ENCODE measurements at regions not wholly inside any gene's neighbourhood (a gene's known extent, or its start where the extent isn't known, plus 50 kb on each side); places are given as distances from the start of the nearest gene placed in this dataset.

DNA sequence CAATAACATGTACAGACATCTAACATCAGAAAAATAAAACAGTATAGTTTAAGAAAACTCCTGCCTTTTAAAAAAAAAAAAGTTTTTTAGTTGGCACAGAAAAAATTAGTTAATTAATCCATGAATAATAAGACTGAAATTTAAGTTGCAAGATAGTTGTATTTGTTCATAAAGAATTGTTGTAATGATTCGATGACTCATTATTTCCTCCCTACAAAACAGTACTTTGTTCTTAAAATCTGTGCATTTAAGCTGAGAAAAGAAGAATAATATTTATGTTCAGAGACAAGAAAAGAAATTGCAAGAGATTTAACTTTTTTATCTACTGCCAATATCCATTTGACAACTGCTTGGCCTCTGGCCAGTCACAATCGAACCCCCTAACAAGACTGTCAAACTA is 894.7 kb downstream of the ADGRL2 start:
- no peak overlapping the region for H3K4me3 ChIP-seq (ENCODE audit: low read depth, low read length)
- no peak for DNase-seq (ENCODE audit: low read depth)
- TF ChIP-seq, protein P1, sequence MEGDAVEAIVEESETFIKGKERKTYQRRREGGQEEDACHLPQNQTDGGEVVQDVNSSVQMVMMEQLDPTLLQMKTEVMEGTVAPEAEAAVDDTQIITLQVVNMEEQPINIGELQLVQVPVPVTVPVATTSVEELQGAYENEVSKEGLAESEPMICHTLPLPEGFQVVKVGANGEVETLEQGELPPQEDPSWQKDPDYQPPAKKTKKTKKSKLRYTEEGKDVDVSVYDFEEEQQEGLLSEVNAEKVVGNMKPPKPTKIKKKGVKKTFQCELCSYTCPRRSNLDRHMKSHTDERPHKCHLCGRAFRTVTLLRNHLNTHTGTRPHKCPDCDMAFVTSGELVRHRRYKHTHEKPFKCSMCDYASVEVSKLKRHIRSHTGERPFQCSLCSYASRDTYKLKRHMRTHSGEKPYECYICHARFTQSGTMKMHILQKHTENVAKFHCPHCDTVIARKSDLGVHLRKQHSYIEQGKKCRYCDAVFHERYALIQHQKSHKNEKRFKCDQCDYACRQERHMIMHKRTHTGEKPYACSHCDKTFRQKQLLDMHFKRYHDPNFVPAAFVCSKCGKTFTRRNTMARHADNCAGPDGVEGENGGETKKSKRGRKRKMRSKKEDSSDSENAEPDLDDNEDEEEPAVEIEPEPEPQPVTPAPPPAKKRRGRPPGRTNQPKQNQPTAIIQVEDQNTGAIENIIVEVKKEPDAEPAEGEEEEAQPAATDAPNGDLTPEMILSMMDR (IDR thresholded peaks at IDR 0.05; ENCODE audit: low read depth, low read length, missing control alignments): no peak

DNA sequence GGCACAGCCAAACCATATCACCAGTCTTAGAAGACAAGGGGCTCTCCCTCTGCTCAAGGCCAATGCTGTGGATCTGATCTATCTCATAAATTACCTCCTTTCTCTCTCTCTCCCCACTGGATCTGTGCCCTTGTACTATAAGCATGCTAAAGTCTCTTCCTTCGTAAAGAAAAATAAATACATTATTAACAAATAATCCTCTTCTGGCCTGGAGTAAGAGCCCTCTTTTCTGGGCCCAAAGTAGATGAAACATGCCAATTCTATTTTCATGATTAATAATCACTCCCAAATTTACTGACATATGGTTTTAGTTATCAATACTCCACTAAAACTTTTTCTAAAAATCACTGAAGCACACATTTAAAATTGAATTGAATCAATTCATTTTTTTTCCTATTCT is 889.7 kb downstream of the ADGRL2 start:
- TF ChIP-seq, protein P1 (IDR thresholded peaks at IDR 0.05; ENCODE audit: low read depth, low read length, missing control alignments): no peak

DNA sequence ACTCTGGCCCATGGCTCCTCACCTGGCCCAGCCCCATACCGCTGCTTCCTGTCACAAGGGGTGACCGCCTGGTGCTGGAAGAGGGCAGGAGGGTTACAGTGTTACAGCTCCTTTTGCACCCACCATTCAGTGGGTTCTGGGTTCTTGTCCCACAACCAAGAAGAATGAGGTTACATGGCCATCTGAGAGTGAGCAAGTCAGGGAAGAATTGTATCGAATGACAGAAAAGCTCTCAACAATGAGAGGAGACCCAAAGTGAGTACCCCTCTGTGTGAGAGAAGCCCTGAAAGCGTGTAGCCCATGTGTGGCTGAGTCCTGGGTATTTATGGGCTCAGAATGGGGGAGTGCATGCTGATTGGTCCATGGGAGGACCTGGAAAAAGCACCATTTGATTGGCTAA is 888.5 kb downstream of the ADGRL2 start:
- TF ChIP-seq, protein P1 (IDR thresholded peaks at IDR 0.05; ENCODE audit: low read depth, low read length, missing control alignments): no peak

More for the DNA sequence above, 889.7 kb downstream of the ADGRL2 start:
- no peak overlapping the region for H3K4me3 ChIP-seq (ENCODE audit: low read depth, low read length)
- DNase-seq (ENCODE audit: low read depth): no peak

DNA sequence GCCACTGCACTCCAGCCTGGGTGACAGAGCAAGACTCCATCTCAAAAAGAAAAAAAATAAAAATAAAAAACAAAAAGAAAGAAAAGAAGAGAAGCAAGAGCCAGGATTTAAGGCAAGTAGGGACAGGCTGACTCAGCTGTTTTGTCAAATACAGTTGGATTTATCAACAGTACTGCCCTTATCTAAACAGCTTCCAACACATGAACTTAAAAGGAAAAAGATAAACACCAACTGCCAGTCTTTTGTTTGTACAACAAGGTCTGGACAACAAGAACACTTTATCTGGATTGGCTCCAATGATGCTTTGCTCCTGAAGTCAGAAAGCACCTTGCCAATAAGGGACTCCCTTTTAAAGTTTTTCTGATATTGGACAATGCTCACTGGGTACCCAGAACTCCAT is 886.0 kb downstream of the ADGRL2 start:
- DNase-seq (ENCODE audit: low read depth): no peak
- no peak overlapping the region for H3K4me3 ChIP-seq (ENCODE audit: low read depth, low read length)
- TF ChIP-seq, protein P1 (IDR thresholded peaks at IDR 0.05; ENCODE audit: low read depth, low read length, missing control alignments): no peak

More for the DNA sequence above, 888.5 kb downstream of the ADGRL2 start:
- H3K4me3 ChIP-seq (ENCODE audit: low read depth, low read length): no peak overlapping the region
- DNase-seq (ENCODE audit: low read depth): no peak

DNA sequence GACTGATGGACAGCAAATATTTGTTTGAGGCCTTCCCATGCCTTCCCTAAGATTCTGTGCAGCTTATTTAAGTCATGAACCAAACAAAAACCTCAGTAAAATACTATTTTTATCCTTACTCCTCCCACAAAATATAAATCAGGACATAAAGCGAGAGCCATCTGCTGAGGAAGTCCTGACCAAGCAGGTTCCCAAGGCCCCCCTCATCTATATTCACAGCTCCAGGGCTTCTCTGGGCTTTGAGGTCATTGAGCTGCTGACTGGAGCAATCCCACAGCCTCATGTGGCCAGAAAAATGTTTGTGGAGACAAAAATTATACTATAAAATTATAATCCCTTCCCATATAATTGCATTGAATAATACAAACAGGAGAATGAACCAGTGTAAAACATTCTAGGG is 846.2 kb downstream of the ADGRL2 start:
- H3K4me3 ChIP-seq (ENCODE audit: low read depth, low read length): no peak overlapping the region
- TF ChIP-seq, protein P1 (IDR thresholded peaks at IDR 0.05; ENCODE audit: low read depth, low read length, missing control alignments): no peak
- DNase-seq (ENCODE audit: low read depth): no peak

DNA sequence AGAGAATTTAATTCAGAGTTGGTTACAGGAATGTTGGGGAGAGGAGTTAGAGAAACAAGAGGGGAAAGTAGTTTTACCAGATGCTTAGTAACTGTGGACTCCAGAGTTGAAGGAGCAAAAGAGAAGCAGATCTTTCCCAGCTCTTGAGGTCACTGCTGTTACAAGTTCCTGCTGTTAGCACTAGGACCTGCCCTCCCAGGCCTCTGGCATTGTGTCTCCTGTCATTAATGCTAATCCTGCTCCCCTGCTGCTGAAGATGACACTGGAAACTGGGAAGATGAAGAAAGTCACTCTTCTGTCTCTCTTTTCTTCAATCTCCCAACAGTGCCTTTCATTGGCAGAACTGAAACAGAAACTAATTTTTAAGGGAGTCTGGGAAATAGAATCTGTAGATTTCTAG is 845.6 kb downstream of the ADGRL2 start:
- no peak for DNase-seq (ENCODE audit: low read depth)
- no peak overlapping the region for H3K4me3 ChIP-seq (ENCODE audit: low read depth, low read length)
- TF ChIP-seq, protein P1 (IDR thresholded peaks at IDR 0.05; ENCODE audit: low read depth, low read length, missing control alignments): no peak

DNA sequence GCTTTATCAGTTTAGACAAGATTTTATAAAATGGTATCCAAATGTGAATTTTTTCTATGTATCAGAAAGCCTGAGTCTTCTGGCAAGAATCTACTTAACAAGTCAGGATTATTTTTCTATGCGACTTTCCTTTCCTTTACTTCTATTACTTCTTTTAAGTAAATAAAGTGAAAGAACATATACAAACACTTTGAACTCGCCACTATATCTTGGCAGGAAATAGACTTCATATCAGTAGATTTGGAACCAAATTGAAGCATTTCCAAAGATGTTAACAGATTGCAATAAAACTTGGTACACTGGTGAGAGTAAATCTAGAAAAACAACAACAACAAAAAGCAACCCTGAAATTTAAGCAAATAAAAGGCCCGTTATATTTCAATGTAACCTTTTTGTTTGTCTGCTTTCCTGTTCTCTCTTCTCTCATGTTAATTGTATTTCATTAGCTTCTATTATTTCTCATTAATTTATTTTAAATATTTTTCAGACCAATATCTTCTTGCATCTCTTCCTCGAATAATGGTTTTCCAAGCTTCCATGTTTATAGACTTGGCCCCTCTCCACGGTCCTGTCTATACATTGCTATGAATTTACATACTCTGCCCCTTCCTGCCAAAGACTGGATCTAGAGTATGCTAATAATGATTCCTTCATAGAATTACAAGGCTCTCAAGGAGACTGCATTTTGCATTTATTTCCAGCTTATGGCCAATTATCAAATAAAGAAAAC is 843.6 kb downstream of the ADGRL2 start:
- TF ChIP-seq, protein P1 (IDR thresholded peaks at IDR 0.05; ENCODE audit: low read depth, low read length, missing control alignments): no peak
- no peak overlapping the region for H3K4me3 ChIP-seq (ENCODE audit: low read depth, low read length)
- DNase-seq (ENCODE audit: low read depth): no peak

Measured in GM12864 (cell line).